ENCODE measurements at regions not wholly inside any gene's neighbourhood (a gene's known extent, or its start where the extent isn't known, plus 50 kb on each side); places are given as distances from the start of the nearest gene placed in this dataset.
"Not testable (repeated sequence)": the region's sequence is repeated elsewhere in the genome, so short reads cannot be mapped to it uniquely, and the experiment has no call there.

GRCh38 chr3:55147406-55147805 lies 219.5 kb upstream of the LRTM1 start:
- TF ChIP-seq CTCF (IDR thresholded peaks at IDR 0.05; ENCODE audit: low read depth, low read length), result no peak
- no peak for DNase-seq (ENCODE audit: low read depth)
- H3K4me3 ChIP-seq (ENCODE audit: low read depth, low read length), result no peak overlapping the region

GRCh38 chr3:55146216-55146615 lies 218.4 kb upstream of the LRTM1 start:
- TF ChIP-seq CTCF (IDR thresholded peaks at IDR 0.05; ENCODE audit: low read depth, low read length) (no peak), POLR2A (IDR thresholded peaks at IDR 0.05; ENCODE audit: extremely low read depth, insufficient read length) (no peak), MAX (IDR thresholded peaks at IDR 0.05; ENCODE audit: low read depth, low read length) (no peak), MYC (IDR thresholded peaks at IDR 0.05; ENCODE audit: low read depth, low read length) (no peak)
- no peak for DNase-seq (ENCODE audit: low read depth)
- H3K4me3 ChIP-seq (ENCODE audit: low read depth, low read length), result no peak overlapping the region

- H3K4me3 ChIP-seq (ENCODE audit: low read depth, low read length), result no peak overlapping the region
- TF ChIP-seq POLR2A (IDR thresholded peaks at IDR 0.05; ENCODE audit: extremely low read depth, insufficient read length), result no peak
- no peak for TF ChIP-seq MAX (IDR thresholded peaks at IDR 0.05; ENCODE audit: low read depth, low read length)
- no peak for TF ChIP-seq MYC (IDR thresholded peaks at IDR 0.05; ENCODE audit: low read depth, low read length)
- no peak for TF ChIP-seq CTCF (IDR thresholded peaks at IDR 0.05; ENCODE audit: low read depth, low read length)
- DNase-seq (ENCODE audit: low read depth), result no peak
Measured at GRCh38 chr3:55144015-55144673, 216.3 kb upstream of the LRTM1 start.

GRCh38 chr3:55143336-55143735 lies 215.5 kb upstream of the LRTM1 start:
- H3K4me3 ChIP-seq (ENCODE audit: low read depth, low read length), result no peak overlapping the region
- no peak for DNase-seq (ENCODE audit: low read depth)
- no peak for TF ChIP-seq MAX (IDR thresholded peaks at IDR 0.05; ENCODE audit: low read depth, low read length)
- TF ChIP-seq CTCF (IDR thresholded peaks at IDR 0.05; ENCODE audit: low read depth, low read length), result no peak
- TF ChIP-seq MYC (IDR thresholded peaks at IDR 0.05; ENCODE audit: low read depth, low read length), result no peak
- TF ChIP-seq POLR2A (IDR thresholded peaks at IDR 0.05; ENCODE audit: extremely low read depth, insufficient read length), result no peak

- DNase-seq (ENCODE audit: low read depth); H3K4me3 ChIP-seq (ENCODE audit: low read depth, low read length): not testable (repeated sequence)
Measured at GRCh38 chr3:55136291-55136690, 208.4 kb upstream of the LRTM1 start.

- DNase-seq (ENCODE audit: low read depth), result no peak
- no peak overlapping the region for H3K4me3 ChIP-seq (ENCODE audit: low read depth, low read length)
- TF ChIP-seq MYC (IDR thresholded peaks at IDR 0.05; ENCODE audit: low read depth, low read length) (no peak), CTCF (IDR thresholded peaks at IDR 0.05; ENCODE audit: low read depth, low read length) (no peak), POLR2A (IDR thresholded peaks at IDR 0.05; ENCODE audit: extremely low read depth, insufficient read length) (no peak), MAX (IDR thresholded peaks at IDR 0.05; ENCODE audit: low read depth, low read length) (no peak)
Measured at GRCh38 chr3:55128225-55128823, 200.5 kb upstream of the LRTM1 start.
